Ovary (tissue), 7 donors: ENCODE measurements at regions not wholly inside any gene's neighbourhood (a gene's known extent, or its start where the extent isn't known, plus 50 kb on each side); places are given as distances from the start of the nearest gene placed in this dataset.

Experiments used
- DNase-seq, 5 donors: peaks; one replicate each; pipeline ENCODE4 v3.0.0-alpha.2; 2019 to 2020
- H3K27ac ChIP-seq, 2 donors: fragments of 200-600 bp; one replicate each; pipeline versions ENCODE4 v1.5.1 to v1.8.0; 2019 to 2022
- H3K27me3 ChIP-seq: fragments of 200-600 bp; one replicate; pipeline ENCODE4 v1.8.0; 2022
- H3K36me3 ChIP-seq: fragments of 200-600 bp; sonication (generic); one replicate; pipeline ENCODE4 v1.5.1; 2019
- H3K4me1 ChIP-seq: one replicate; pipeline ENCODE4 v1.8.1; 2013; ENCODE audit warnings: mild to moderate bottlenecking, moderate library complexity; ENCODE audit not compliant: insufficient read depth
- H3K4me3 ChIP-seq: fragments of 200-600 bp; sonication (generic); one replicate; pipeline ENCODE4 v1.5.1; 2017
- H3K9me3 ChIP-seq, 2 donors: fragments of 200-600 bp in 1 of 2; sonication (generic) in 1 of 2; one replicate each; pipeline versions ENCODE4 v1.5.1 to v1.8.1; 2013 to 2019; ENCODE audit warnings: mild to moderate bottlenecking in 1 of 2, moderate library complexity in 1 of 2
- CTCF ChIP-seq, 3 donors: fragments of 450-650 bp in 2 of 3; fragments of 200-600 bp in 1 of 3; IDR thresholded peaks; one replicate each; pipeline versions ENCODE4 v1.5.1 to v1.8.0; 2016 to 2022; ENCODE audit warnings: antibody characterized with exemption in 3 of 3, mild to moderate bottlenecking in 1 of 3
- EP300 ChIP-seq: sonication (generic); formaldehyde crosslinking; IDR thresholded peaks from one replicate; pipeline ENCODE4 v1.6.1; 2017; ENCODE audit warnings: antibody characterized with exemption
- POLR2A ChIP-seq: fragments of 450-650 bp; IDR thresholded peaks from one replicate; pipeline ENCODE4 v1.6.1; 2017; ENCODE audit warnings: antibody characterized with exemption, mild to moderate bottlenecking, moderate library complexity
- WGBS, 3 donors: extraction: QIAGEN DNeasy Blood & Tissue Kit in 1 of 3; methylation state at CpG; one replicate each; pipeline versions ENCODE4 v1.1.5 to v1.1.7; 2013 to 2017; 5-methylcytosine and 5-hydroxymethylcytosine counted together
- intact Hi-C, 4 donors: fragments of 100-400 bp; cut with DNase I; formaldehyde crosslinking; loops; one replicate each; pipeline versions ENCODE4 v1.11.0 to v1.15.1; 2022 to 2023
- donor health status: DM: no; HTN: no; CAD: no; lungs with moderate emphysema.
- donor health status: DM: no; HTN: no; CAD: no.
- donor health status: Bipolar disorder and iron deficiency.
- donor health status: DM: no; HTN: no; CAD: no.
- donor health status: DM: yes; HTN: yes; CAD: no.

- H3K36me3 ChIP-seq = no peaks in the 10 kb centered on the region
- peaks cover 2% of the 10 kb centered on the region for H3K27me3 ChIP-seq
- no peaks in the 10 kb centered on the region for H3K4me1 ChIP-seq
- H3K4me3 ChIP-seq = no peak overlapping the region
- 71 to 77% (median 75%) methylated on average over 5 of the region's 5 CpGs for WGBS, 3 donors
- H3K9me3 ChIP-seq = no peaks in the 10 kb centered on the region
- no peak for DNase-seq
- no peak overlapping the region for H3K27ac ChIP-seq
- intact Hi-C loops = no loop called here
- TF ChIP-seq EP300 (no peak), CTCF (IDR thresholded peaks at IDR 0.05) (no peak), POLR2A (no peak)
Measured at GRCh38 chr4:11209826-11210225, 218.9 kb downstream of the HS3ST1 start.

- no peak overlapping the region for H3K27ac ChIP-seq
- H3K27me3 ChIP-seq = peaks cover 2% of the 10 kb centered on the region
- H3K4me3 ChIP-seq = no peak overlapping the region
- intact Hi-C loops = no loop called here
- TF ChIP-seq CTCF (IDR thresholded peaks at IDR 0.05) (no peak), POLR2A (no peak), EP300 (no peak)
- H3K4me1 ChIP-seq = no peaks in the 10 kb centered on the region
- H3K36me3 ChIP-seq = no peaks in the 10 kb centered on the region
- WGBS, 3 donors = 88 to 93% (median 93%) methylated on average over 2 of the region's 2 CpGs
- no peak for DNase-seq
- H3K9me3 ChIP-seq = no peaks in the 10 kb centered on the region
Measured at GRCh38 chr4:11201256-11201655, 227.4 kb downstream of the HS3ST1 start.

DNA sequence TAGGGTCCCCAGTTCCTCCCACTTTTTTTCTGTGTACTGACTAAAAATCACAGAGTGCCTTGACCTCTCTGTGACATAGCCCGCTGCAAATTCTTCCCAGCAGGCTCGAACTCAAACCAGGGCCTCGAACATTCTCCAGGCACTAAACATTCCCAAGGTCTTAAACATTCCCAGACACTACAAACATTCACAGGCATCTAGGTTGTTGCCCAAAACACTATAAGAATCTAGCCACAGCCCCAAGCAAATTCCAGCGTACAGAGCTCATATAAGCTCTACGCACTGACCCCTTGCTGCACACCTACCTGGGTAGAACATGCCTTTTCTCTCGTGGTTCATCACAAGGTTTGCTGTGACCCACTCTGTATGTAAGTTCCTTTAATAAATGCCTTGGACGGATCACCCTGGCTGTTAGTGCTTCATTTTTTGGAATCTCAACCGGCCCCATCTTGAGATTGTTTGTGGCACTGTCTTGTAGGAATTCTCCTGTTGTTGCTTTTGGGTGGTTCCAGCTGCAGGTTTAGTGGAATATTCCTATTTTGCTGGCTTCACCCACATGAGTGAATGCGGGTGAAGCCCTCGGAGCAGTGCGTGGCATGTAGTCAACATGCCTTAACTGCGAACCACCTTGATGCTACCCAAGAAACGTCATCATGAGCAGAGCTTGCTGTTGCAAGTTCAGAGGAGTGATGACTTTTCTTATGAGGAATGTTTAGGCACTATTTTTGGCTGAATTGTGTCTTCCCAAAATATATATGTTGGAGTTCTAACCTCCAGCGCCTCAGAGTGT is 230.0 kb downstream of the HS3ST1 start:
- TF ChIP-seq CTCF (IDR thresholded peaks at IDR 0.05) = no peak
- TF ChIP-seq EP300 = no peak
- TF ChIP-seq POLR2A = no peak
- H3K36me3 ChIP-seq = no peaks in the 10 kb centered on the region
- no peak for DNase-seq
- H3K4me1 ChIP-seq = no peaks in the 10 kb centered on the region
- H3K4me3 ChIP-seq = no peak overlapping the region
- 83 to 96% (median 90%) methylated on average over 14 of the region's 14 CpGs for WGBS, 3 donors
- no peaks in the 10 kb centered on the region for H3K27me3 ChIP-seq
- no peaks in the 10 kb centered on the region for H3K9me3 ChIP-seq
- intact Hi-C loops = no loop called here
- no peak overlapping the region for H3K27ac ChIP-seq

GRCh38 chr4:11197631-11198341 is 230.9 kb downstream of the HS3ST1 start:
- H3K27ac ChIP-seq = no peak overlapping the region
- no peak overlapping the region for H3K4me3 ChIP-seq
- no peaks in the 10 kb centered on the region for H3K36me3 ChIP-seq
- no peaks in the 10 kb centered on the region for H3K27me3 ChIP-seq
- no peak for DNase-seq
- no peaks in the 10 kb centered on the region for H3K4me1 ChIP-seq
- 94 to 95% (median 95%) methylated on average over 8 of the region's 8 CpGs for WGBS, 3 donors
- intact Hi-C loops = no loop called here
- TF ChIP-seq EP300 (no peak), POLR2A (no peak), CTCF (IDR thresholded peaks at IDR 0.05) (no peak)
- no peaks in the 10 kb centered on the region for H3K9me3 ChIP-seq
